ENCODE measurements at regions not wholly inside any gene's neighbourhood (a gene's known extent, or its start where the extent isn't known, plus 50 kb on each side); places are given as distances from the start of the nearest gene placed in this dataset.

GRCh38 chr6:23306251-23306950 lies 737.0 kb downstream of the HDGFL1 start:
- Histone ChIP-seq H3K79me1 (replicated peaks; ENCODE audit: low read length, poor library complexity, severe bottlenecking) (no peaks in the 10 kb centered on the region), H3K14ac (ENCODE audit: low read length in 2 of 2) (no peak overlapping the region), H3K4me3 (ENCODE audit: insufficient read depth in 1 of 2, low read depth in 1 of 2, low read length in 2 of 2) (no peak overlapping the region), H3K27ac (ENCODE audit: low read length, poor library complexity, severe bottlenecking) (no peak overlapping the region), H3K27me3 (ENCODE audit: control insufficient read depth in 1 of 2, insufficient read depth in 1 of 2, low read length in 2 of 2) (no peaks in the 10 kb centered on the region), H3K9ac (ENCODE audit: low read length) (no peak overlapping the region), H3K4ac (ENCODE audit: low read depth in 1 of 2, low read length in 2 of 2) (no peak overlapping the region), H2AFZ (ENCODE audit: low read depth, low read length) (no peak overlapping the region), H2BK15ac (ENCODE audit: low read depth, poor library complexity, severe bottlenecking) (no peak overlapping the region), H3K4me1 (ENCODE audit: control insufficient read depth, insufficient read depth, low read depth, low read length) (no peaks in the 10 kb centered on the region), H4K8ac (ENCODE audit: low read length) (no peak overlapping the region), H3K23ac (ENCODE audit: low read length in 2 of 2) (no peak overlapping the region), H3K18ac (ENCODE audit: low read depth in 1 of 2, low read length in 2 of 2) (no peak overlapping the region), H2BK5ac (ENCODE audit: low read depth, low read length, poor library complexity, severe bottlenecking) (no peak overlapping the region), H2BK120ac (ENCODE audit: low read depth, low read length) (no peak overlapping the region), H2AK5ac (ENCODE audit: low read length, severe bottlenecking) (no peak overlapping the region), H2BK12ac (ENCODE audit: low read length in 2 of 2) (no peak overlapping the region), H4K91ac (ENCODE audit: low read length) (no peak overlapping the region), H3K9me3 (ENCODE audit: control insufficient read depth, low read length) (no peaks in the 10 kb centered on the region), H3K36me3 (ENCODE audit: control insufficient read depth in 1 of 2, insufficient read depth in 2 of 2, low read depth in 1 of 2, low read length in 2 of 2) (no peaks in the 10 kb centered on the region), H3K4me2 (ENCODE audit: low read length, poor library complexity, severe bottlenecking) (no peak overlapping the region)
- DNase-seq, result no peak
- WGBS, result 75% methylated on average over 1 of the region's 2 CpGs

GRCh38 chr6:23307516-23307915 lies 738.1 kb downstream of the HDGFL1 start:
- Histone ChIP-seq H3K18ac (ENCODE audit: low read depth in 1 of 2, low read length in 2 of 2) (no peak overlapping the region), H4K91ac (ENCODE audit: low read length) (no peak overlapping the region), H3K9ac (ENCODE audit: low read length) (no peak overlapping the region), H2BK15ac (ENCODE audit: low read depth, poor library complexity, severe bottlenecking) (no peak overlapping the region), H2AK5ac (ENCODE audit: low read length, severe bottlenecking) (no peak overlapping the region), H3K4me2 (ENCODE audit: low read length, poor library complexity, severe bottlenecking) (no peak overlapping the region), H3K9me3 (ENCODE audit: control insufficient read depth, low read length) (no peaks in the 10 kb centered on the region), H3K36me3 (ENCODE audit: control insufficient read depth in 1 of 2, insufficient read depth in 2 of 2, low read depth in 1 of 2, low read length in 2 of 2) (no peaks in the 10 kb centered on the region), H4K8ac (ENCODE audit: low read length) (no peak overlapping the region), H2BK12ac (ENCODE audit: low read length in 2 of 2) (no peak overlapping the region), H3K23ac (ENCODE audit: low read length in 2 of 2) (no peak overlapping the region), H2BK120ac (ENCODE audit: low read depth, low read length) (no peak overlapping the region), H3K14ac (ENCODE audit: low read length in 2 of 2) (no peak overlapping the region), H3K4me1 (ENCODE audit: control insufficient read depth, insufficient read depth, low read depth, low read length) (no peaks in the 10 kb centered on the region), H2AFZ (ENCODE audit: low read depth, low read length) (no peak overlapping the region), H3K4ac (ENCODE audit: low read depth in 1 of 2, low read length in 2 of 2) (no peak overlapping the region), H3K27ac (ENCODE audit: low read length, poor library complexity, severe bottlenecking) (no peak overlapping the region), H3K4me3 (ENCODE audit: insufficient read depth in 1 of 2, low read depth in 1 of 2, low read length in 2 of 2) (no peak overlapping the region), H3K79me1 (replicated peaks; ENCODE audit: low read length, poor library complexity, severe bottlenecking) (no peaks in the 10 kb centered on the region), H3K27me3 (ENCODE audit: control insufficient read depth in 1 of 2, insufficient read depth in 1 of 2, low read length in 2 of 2) (no peaks in the 10 kb centered on the region), H2BK5ac (ENCODE audit: low read depth, low read length, poor library complexity, severe bottlenecking) (no peak overlapping the region)
- 57% methylated on average over 2 of the region's 4 CpGs for WGBS
- no peak for DNase-seq

GRCh38 chr6:23308166-23308565 lies 738.8 kb downstream of the HDGFL1 start:
- Histone ChIP-seq H3K36me3 (ENCODE audit: control insufficient read depth in 1 of 2, insufficient read depth in 2 of 2, low read depth in 1 of 2, low read length in 2 of 2) (no peaks in the 10 kb centered on the region), H3K27me3 (ENCODE audit: control insufficient read depth in 1 of 2, insufficient read depth in 1 of 2, low read length in 2 of 2) (no peaks in the 10 kb centered on the region), H4K91ac (ENCODE audit: low read length) (no peak overlapping the region), H3K4ac (ENCODE audit: low read depth in 1 of 2, low read length in 2 of 2) (no peak overlapping the region), H3K27ac (ENCODE audit: low read length, poor library complexity, severe bottlenecking) (no peak overlapping the region), H3K23ac (ENCODE audit: low read length in 2 of 2) (no peak overlapping the region), H3K9me3 (ENCODE audit: control insufficient read depth, low read length) (no peaks in the 10 kb centered on the region), H2BK120ac (ENCODE audit: low read depth, low read length) (no peak overlapping the region), H2BK12ac (ENCODE audit: low read length in 2 of 2) (no peak overlapping the region), H3K18ac (ENCODE audit: low read depth in 1 of 2, low read length in 2 of 2) (no peak overlapping the region), H3K4me1 (ENCODE audit: control insufficient read depth, insufficient read depth, low read depth, low read length) (no peaks in the 10 kb centered on the region), H2AK5ac (ENCODE audit: low read length, severe bottlenecking) (no peak overlapping the region), H3K14ac (ENCODE audit: low read length in 2 of 2) (no peak overlapping the region), H3K4me3 (ENCODE audit: insufficient read depth in 1 of 2, low read depth in 1 of 2, low read length in 2 of 2) (no peak overlapping the region), H3K4me2 (ENCODE audit: low read length, poor library complexity, severe bottlenecking) (no peak overlapping the region), H3K9ac (ENCODE audit: low read length) (no peak overlapping the region), H2BK15ac (ENCODE audit: low read depth, poor library complexity, severe bottlenecking) (no peak overlapping the region), H4K8ac (ENCODE audit: low read length) (no peak overlapping the region), H3K79me1 (replicated peaks; ENCODE audit: low read length, poor library complexity, severe bottlenecking) (no peaks in the 10 kb centered on the region), H2AFZ (ENCODE audit: low read depth, low read length) (no peak overlapping the region), H2BK5ac (ENCODE audit: low read depth, low read length, poor library complexity, severe bottlenecking) (no peak overlapping the region)
- WGBS, result 90% methylated on average over 2 of the region's 3 CpGs
- DNase-seq, result no peak

- Histone ChIP-seq H3K14ac (ENCODE audit: low read length in 2 of 2) (no peak overlapping the region), H3K9ac (ENCODE audit: low read length) (no peak overlapping the region), H2BK12ac (ENCODE audit: low read length in 2 of 2) (no peak overlapping the region), H3K4ac (ENCODE audit: low read depth in 1 of 2, low read length in 2 of 2) (no peak overlapping the region), H2BK15ac (ENCODE audit: low read depth, poor library complexity, severe bottlenecking) (no peak overlapping the region), H3K36me3 (ENCODE audit: control insufficient read depth in 1 of 2, insufficient read depth in 2 of 2, low read depth in 1 of 2, low read length in 2 of 2) (no peaks in the 10 kb centered on the region), H3K4me1 (ENCODE audit: control insufficient read depth, insufficient read depth, low read depth, low read length) (no peaks in the 10 kb centered on the region), H3K27ac (ENCODE audit: low read length, poor library complexity, severe bottlenecking) (no peak overlapping the region), H2AFZ (ENCODE audit: low read depth, low read length) (no peak overlapping the region), H4K8ac (ENCODE audit: low read length) (no peak overlapping the region), H2BK120ac (ENCODE audit: low read depth, low read length) (no peak overlapping the region), H4K91ac (ENCODE audit: low read length) (no peak overlapping the region), H3K23ac (ENCODE audit: low read length in 2 of 2) (no peak overlapping the region), H2BK5ac (ENCODE audit: low read depth, low read length, poor library complexity, severe bottlenecking) (no peak overlapping the region), H3K9me3 (ENCODE audit: control insufficient read depth, low read length) (no peaks in the 10 kb centered on the region), H3K27me3 (ENCODE audit: control insufficient read depth in 1 of 2, insufficient read depth in 1 of 2, low read length in 2 of 2) (no peaks in the 10 kb centered on the region), H3K18ac (ENCODE audit: low read depth in 1 of 2, low read length in 2 of 2) (no peak overlapping the region), H3K79me1 (replicated peaks; ENCODE audit: low read length, poor library complexity, severe bottlenecking) (no peaks in the 10 kb centered on the region), H2AK5ac (ENCODE audit: low read length, severe bottlenecking) (no peak overlapping the region), H3K4me3 (ENCODE audit: insufficient read depth in 1 of 2, low read depth in 1 of 2, low read length in 2 of 2) (no peak overlapping the region), H3K4me2 (ENCODE audit: low read length, poor library complexity, severe bottlenecking) (no peak overlapping the region)
- no CpG with 5 or more reads among the region's 2 CpGs for WGBS
- no peak for DNase-seq
Observed at GRCh38 chr6:23311211-23311610, 741.8 kb downstream of the HDGFL1 start.
